ENCODE measurements at regions not wholly inside any gene's neighbourhood (a gene's known extent, or its start where the extent isn't known, plus 50 kb on each side); places are given as distances from the start of the nearest gene placed in this dataset.

DNA sequence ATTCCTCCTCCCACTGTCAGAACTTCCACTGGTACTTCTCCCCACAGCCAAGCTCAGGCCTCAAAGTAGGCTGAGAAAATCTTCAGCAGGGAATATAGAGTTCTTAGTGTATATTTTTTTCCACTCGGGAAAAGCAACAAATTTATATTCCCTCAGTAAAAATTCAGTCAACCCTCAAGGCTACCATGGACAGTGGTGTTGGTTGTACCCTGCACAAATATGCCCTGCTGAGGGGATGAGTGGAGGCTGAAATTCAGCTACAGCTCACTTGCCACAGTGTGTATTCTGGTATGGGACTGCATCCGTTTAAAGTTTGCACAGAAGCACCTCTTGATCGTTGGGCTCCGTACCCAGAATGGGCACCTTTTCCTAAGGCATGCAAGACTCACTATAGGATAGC lies 90.8 kb upstream of the LGALSL start:
- H3K4me3 ChIP-seq (ENCODE audit: low read depth, low read length): no peak overlapping the region
- DNase-seq (ENCODE audit: low read depth): no peak
- TF ChIP-seq, protein P1, sequence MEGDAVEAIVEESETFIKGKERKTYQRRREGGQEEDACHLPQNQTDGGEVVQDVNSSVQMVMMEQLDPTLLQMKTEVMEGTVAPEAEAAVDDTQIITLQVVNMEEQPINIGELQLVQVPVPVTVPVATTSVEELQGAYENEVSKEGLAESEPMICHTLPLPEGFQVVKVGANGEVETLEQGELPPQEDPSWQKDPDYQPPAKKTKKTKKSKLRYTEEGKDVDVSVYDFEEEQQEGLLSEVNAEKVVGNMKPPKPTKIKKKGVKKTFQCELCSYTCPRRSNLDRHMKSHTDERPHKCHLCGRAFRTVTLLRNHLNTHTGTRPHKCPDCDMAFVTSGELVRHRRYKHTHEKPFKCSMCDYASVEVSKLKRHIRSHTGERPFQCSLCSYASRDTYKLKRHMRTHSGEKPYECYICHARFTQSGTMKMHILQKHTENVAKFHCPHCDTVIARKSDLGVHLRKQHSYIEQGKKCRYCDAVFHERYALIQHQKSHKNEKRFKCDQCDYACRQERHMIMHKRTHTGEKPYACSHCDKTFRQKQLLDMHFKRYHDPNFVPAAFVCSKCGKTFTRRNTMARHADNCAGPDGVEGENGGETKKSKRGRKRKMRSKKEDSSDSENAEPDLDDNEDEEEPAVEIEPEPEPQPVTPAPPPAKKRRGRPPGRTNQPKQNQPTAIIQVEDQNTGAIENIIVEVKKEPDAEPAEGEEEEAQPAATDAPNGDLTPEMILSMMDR (conservative IDR thresholded peaks at IDR 0.05; ENCODE audit: low read depth, low read length): no peak

DNA sequence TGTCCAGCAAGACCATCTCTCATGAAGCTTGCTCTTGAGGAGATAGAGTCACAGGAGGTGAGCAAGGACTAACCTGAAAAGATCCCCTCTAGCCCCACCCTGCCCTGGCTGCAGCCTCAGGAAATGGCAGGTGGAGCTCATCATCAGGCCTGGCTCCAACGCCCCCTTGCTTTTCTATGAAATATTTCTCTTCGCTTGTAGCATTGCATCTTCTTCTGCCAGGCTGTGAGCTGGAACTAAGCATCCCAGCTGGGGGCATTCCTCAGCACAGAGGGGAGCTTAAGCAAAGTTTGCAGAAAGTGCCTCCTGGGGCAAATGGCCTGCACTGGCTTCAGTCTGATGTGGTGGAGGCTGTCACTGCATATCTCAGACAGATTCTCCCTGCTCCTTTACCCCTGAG lies 90.1 kb upstream of the LGALSL start:
- no peak for DNase-seq (ENCODE audit: low read depth)
- H3K4me3 ChIP-seq (ENCODE audit: low read depth, low read length): no peak overlapping the region
- TF ChIP-seq, protein P1 (conservative IDR thresholded peaks at IDR 0.05; ENCODE audit: low read depth, low read length): no peak

DNA sequence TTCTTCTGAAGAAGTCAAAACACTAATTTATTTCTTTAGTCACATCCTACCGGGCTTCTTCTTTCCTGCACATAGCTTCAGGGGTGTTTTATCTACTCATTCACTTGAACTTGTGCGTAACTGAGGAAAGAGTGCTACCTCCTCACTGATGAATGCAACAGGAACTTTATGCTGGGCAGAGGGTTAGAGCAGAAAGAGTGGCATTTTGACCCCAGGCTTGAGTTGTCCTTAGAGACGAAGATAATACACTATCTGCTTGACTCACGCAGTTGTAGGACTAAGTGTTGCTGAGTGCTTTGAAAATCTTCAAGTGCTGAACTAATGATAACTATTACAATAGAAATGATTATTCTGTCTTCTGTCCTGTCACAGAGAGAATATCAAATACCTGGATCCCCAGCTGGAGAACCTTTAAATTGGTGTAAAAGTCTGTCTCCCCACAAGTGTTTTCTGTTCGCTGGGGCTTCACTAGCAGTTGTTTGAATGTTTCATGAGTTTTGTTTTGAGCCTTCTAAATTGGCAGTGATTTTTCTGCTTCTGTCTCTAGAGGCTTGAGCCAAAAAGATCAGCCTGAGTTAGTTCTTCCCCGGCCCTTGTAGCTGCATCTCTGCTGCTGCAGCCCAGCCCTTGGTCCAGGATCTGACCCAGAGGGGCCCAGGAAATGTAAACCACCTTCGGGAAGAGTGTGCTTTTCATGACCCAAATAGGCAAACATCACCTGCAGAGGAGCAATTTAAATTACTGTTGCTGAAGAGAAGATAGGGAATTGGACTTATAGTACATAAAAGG lies 86.3 kb upstream of the LGALSL start:
- TF ChIP-seq, protein P1 (conservative IDR thresholded peaks at IDR 0.05; ENCODE audit: low read depth, low read length): no peak
- no peak overlapping the region for H3K4me3 ChIP-seq (ENCODE audit: low read depth, low read length)
- no peak for DNase-seq (ENCODE audit: low read depth)

DNA sequence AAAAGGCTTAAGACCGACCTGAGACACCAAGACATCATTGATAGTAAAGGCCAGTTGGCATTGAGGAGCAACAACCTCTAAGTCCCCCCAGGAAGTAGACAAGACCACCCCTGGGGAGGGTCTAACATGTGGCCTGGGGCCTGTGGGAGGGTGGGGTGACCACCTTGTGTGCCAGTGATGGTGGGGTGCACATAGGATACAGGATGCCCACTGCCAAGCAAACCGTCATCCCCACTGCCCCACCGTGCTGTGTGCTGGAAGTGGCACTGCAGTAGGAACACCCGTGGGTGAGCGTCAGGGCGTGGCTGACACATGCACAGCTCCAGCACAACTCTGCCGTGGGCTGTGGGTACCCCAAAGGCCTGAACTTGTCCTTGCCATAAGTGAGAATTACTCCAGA lies 84.3 kb upstream of the LGALSL start:
- no peak overlapping the region for H3K4me3 ChIP-seq (ENCODE audit: low read depth, low read length)
- TF ChIP-seq, protein P1 (conservative IDR thresholded peaks at IDR 0.05; ENCODE audit: low read depth, low read length): no peak
- DNase-seq (ENCODE audit: low read depth): no peak

DNA sequence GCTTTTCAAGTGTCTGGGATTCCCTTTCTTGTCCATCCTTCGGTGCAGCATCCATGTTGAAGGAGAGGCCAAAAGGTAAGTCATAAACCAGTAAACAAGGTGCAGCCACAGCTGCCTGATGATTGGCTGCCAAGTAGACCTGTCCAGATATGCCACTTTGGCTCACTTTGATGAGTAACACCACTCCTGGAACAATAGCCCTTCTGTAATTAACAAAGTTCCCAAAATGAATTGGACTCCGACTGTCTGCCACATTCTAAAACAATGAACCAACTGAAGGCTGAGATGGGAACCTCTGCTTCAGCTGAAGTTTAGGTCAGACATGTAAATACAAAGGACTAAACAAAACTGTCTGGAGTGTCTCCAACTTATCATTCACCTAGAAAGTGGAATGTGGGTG lies 82.2 kb upstream of the LGALSL start:
- no peak for DNase-seq (ENCODE audit: low read depth)
- TF ChIP-seq, protein P1 (conservative IDR thresholded peaks at IDR 0.05; ENCODE audit: low read depth, low read length): no peak
- no peak overlapping the region for H3K4me3 ChIP-seq (ENCODE audit: low read depth, low read length)

DNA sequence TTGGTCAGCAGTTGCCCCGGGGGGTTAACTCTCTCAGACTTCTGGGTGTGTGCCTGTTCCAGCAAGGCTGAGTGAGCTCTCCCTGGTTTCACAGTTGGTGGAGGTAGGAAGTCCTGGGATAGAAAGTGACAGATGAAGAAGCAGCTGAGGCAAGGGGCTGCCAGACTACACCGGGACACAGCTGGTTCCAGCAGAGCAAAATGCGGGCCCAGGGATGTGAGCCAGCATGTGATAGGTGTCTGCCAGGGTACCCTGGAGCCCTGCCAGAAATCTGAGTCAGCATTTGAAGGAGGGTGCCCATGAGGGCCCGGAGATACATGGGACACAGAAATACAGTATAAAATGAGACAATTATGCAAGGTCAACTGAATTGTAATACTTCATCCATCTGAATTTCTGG lies 79.3 kb upstream of the LGALSL start:
- no peak for DNase-seq (ENCODE audit: low read depth)
- TF ChIP-seq, protein P1 (conservative IDR thresholded peaks at IDR 0.05; ENCODE audit: low read depth, low read length): no peak
- H3K4me3 ChIP-seq (ENCODE audit: low read depth, low read length): no peak overlapping the region

DNA sequence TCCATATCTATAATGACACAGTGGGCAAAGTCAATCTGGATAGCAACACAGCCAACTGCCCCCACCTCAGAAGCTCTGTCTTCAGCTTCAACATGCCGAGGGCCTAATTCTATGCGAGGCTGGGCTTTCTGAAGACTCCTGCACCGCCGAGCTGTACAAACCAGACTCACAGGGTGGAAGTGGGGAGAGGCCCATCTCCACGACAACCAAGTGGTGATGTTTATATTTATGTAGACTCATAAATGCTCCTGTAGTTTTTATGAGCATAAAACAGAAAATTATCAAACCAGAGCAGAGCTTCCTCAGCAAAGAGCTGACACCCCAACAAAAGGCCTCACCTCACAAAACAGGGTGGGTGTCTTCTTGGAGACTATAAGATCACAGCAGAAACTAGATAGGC lies 77.0 kb upstream of the LGALSL start:
- H3K4me3 ChIP-seq (ENCODE audit: low read depth, low read length): no peak overlapping the region
- TF ChIP-seq, protein P1 (conservative IDR thresholded peaks at IDR 0.05; ENCODE audit: low read depth, low read length): no peak
- no peak for DNase-seq (ENCODE audit: low read depth)

All from epithelial cell of proximal tubule (primary cell).